ENCODE measurements at regions not wholly inside any gene's neighbourhood (a gene's known extent, or its start where the extent isn't known, plus 50 kb on each side); places are given as distances from the start of the nearest gene placed in this dataset.
A peak's percentile ranks its signal among the peaks of the same experiment; 100 is the strongest.

DNA sequence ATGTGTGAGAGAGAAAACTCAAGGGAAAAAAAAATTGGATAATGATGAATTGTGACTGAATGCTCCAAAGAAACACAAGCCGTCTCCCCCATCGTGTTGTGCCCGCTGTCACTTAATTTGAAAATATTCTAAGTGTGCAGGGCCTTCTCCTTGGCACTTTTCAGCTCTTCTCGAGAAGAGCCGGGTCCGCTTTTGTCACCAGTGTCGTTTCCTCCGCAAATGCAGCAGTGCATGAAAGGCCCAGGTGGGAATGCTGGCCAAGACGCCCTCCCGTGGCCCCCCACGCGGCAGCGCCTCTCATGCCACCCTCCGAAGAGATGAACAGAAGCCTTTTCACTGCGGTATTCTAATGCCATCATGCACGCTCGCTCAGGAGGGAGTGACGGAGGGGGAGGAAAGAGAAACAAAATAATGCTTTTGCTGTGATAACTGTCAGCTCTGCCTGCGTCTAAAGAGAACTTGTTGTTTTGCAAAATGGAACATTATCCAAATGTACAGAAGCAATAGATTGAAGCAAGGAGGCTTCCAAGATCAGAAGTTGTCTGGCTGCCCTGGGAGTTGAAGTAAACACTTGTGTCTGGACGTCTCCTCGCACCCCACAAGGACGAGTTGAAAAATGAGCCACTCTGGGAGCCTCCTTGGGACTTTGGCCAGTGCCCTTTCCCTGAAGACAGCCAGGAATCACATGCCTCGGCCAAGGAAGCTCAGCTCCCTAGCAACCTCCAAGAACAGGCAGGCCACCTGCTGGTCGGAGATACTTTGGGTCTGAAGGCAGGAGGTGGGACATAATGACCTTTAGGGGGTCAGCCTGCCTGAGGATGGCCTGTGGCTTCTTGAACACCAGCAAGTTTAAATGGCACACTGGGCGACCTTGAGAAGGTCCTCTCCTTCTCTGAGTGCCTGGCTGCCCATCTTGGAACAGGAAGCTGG is 166.1 kb upstream of the ZC3H12A start:
- H3K9ac ChIP-seq (ENCODE audit: insufficient read length) = no peak overlapping the region
- no peaks in the 10 kb centered on the region for H3K9me3 ChIP-seq (ENCODE audit: low read depth, low read length)
- H3K4me3 ChIP-seq = no peak overlapping the region
- H3K36me3 ChIP-seq (ENCODE audit: insufficient read depth, low read length) = no peaks in the 10 kb centered on the region
- DNase-seq (ENCODE audit: low read depth, low spot score) = no peak
- TF ChIP-seq FOXP2 (optimal IDR thresholded peaks at IDR 0.05; ENCODE audit: control extremely low read depth, extremely low read length, insufficient read depth) (no peak), EZH2 (IDR thresholded peaks at IDR 0.05) (peak; percentile 62), POLR2AphosphoS5 (IDR thresholded peaks at IDR 0.05; ENCODE audit: borderline replicate concordance, low read depth, low read length) (no peak)
- H3K27ac ChIP-seq = no peak overlapping the region

DNA sequence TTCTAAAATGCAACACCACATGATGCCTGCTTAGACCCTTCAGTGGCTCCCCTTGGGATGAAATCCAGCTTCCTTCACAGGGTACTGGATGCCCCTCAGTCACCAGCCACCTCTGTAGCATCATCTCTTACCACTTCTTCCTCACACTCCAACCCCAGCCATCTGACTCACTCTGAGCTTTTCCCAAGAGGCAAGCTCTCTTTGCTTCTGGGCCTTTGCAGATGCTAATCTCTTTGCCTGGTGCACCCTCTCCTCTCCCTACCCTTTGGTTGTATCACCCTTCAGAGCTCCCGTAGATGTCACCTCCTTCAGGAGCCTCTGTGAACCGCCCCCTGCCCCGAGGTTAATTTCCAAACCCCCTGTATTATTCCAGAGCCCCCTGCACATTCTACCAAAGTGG is 164.8 kb upstream of the ZC3H12A start:
- Histone ChIP-seq H3K27ac (no peak overlapping the region), H3K36me3 (ENCODE audit: insufficient read depth, low read length) (no peaks in the 10 kb centered on the region), H3K4me3 (no peak overlapping the region), H3K9me3 (ENCODE audit: low read depth, low read length) (no peaks in the 10 kb centered on the region), H3K9ac (ENCODE audit: insufficient read length) (no peak overlapping the region)
- no peak for DNase-seq (ENCODE audit: low read depth, low spot score)
- no peak for TF ChIP-seq EZH2 (IDR thresholded peaks at IDR 0.05)
- no peak for TF ChIP-seq POLR2AphosphoS5 (IDR thresholded peaks at IDR 0.05; ENCODE audit: borderline replicate concordance, low read depth, low read length)
- no peak for TF ChIP-seq FOXP2 (optimal IDR thresholded peaks at IDR 0.05; ENCODE audit: control extremely low read depth, extremely low read length, insufficient read depth)

DNA sequence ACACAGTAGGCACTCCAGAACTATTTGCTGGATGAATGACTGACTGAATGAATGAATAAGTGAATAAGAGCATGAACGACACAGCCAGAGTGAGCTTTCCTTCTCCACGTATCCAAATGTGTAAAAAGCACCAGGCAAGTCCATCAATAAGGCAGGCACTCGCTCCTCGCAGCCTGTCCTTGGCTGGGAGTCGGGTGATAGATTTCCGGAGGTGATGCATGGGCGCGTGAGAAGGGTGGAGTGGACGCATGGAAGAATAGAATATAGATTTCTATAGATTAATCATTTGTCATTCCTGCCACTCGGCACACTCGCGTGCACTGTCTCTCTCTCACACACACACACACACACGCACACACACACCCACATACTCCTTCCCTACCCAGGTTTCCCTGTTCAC is 164.3 kb upstream of the ZC3H12A start:
- Histone ChIP-seq H3K9me3 (ENCODE audit: low read depth, low read length) (no peaks in the 10 kb centered on the region), H3K4me3 (no peak overlapping the region), H3K27ac (no peak overlapping the region), H3K36me3 (ENCODE audit: insufficient read depth, low read length) (no peaks in the 10 kb centered on the region), H3K9ac (ENCODE audit: insufficient read length) (no peak overlapping the region)
- TF ChIP-seq FOXP2 (optimal IDR thresholded peaks at IDR 0.05; ENCODE audit: control extremely low read depth, extremely low read length, insufficient read depth) (no peak), POLR2AphosphoS5 (IDR thresholded peaks at IDR 0.05; ENCODE audit: borderline replicate concordance, low read depth, low read length) (no peak), EZH2 (IDR thresholded peaks at IDR 0.05) (no peak)
- no peak for DNase-seq (ENCODE audit: low read depth, low spot score)

DNA sequence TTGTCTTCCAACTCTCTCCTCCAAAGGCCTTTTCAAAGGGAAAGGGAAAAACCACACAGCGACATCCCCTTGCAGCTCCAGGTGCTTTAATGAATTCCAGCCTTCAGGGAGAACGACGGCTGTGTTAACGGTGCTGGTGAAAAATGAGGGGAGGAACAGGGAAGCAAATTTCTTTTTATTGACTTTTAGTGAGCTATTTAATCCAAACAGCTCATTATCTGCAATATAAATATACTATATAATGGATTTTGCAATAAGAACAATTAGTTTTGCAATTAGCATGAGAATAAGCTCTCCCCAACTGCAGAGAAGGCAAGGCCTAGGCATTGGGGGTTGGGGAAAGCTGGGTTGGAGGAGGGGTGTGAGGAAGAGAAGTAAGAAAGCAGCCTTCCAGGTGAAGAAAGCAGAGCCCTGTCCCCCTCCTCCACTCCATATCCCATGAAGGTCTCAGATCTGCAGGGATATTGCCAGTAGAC is 159.0 kb upstream of the ZC3H12A start:
- Histone ChIP-seq H3K27ac (no peak overlapping the region), H3K4me3 (no peak overlapping the region), H3K9me3 (ENCODE audit: low read depth, low read length) (no peaks in the 10 kb centered on the region), H3K9ac (ENCODE audit: insufficient read length) (no peak overlapping the region), H3K36me3 (ENCODE audit: insufficient read depth, low read length) (no peaks in the 10 kb centered on the region)
- DNase-seq (ENCODE audit: low read depth, low spot score) = no peak
- no peak for TF ChIP-seq POLR2AphosphoS5 (IDR thresholded peaks at IDR 0.05; ENCODE audit: borderline replicate concordance, low read depth, low read length)
- TF ChIP-seq FOXP2 (optimal IDR thresholded peaks at IDR 0.05; ENCODE audit: control extremely low read depth, extremely low read length, insufficient read depth) = no peak
- no peak for TF ChIP-seq EZH2 (IDR thresholded peaks at IDR 0.05)

GRCh38 chr1:37317870-37318467 is 156.4 kb upstream of the ZC3H12A start:
- TF ChIP-seq POLR2AphosphoS5 (IDR thresholded peaks at IDR 0.05; ENCODE audit: borderline replicate concordance, low read depth, low read length) = no peak
- no peak for TF ChIP-seq FOXP2 (optimal IDR thresholded peaks at IDR 0.05; ENCODE audit: control extremely low read depth, extremely low read length, insufficient read depth)
- no peak for TF ChIP-seq EZH2 (IDR thresholded peaks at IDR 0.05)
- Histone ChIP-seq H3K4me3 (no peak overlapping the region), H3K9ac (ENCODE audit: insufficient read length) (no peak overlapping the region), H3K9me3 (ENCODE audit: low read depth, low read length) (no peaks in the 10 kb centered on the region), H3K36me3 (ENCODE audit: insufficient read depth, low read length) (no peaks in the 10 kb centered on the region), H3K27ac (no peak overlapping the region)
- no peak for DNase-seq (ENCODE audit: low read depth, low spot score)

- DNase-seq (ENCODE audit: low read depth, low spot score) = no peak
- no peak for TF ChIP-seq FOXP2 (optimal IDR thresholded peaks at IDR 0.05; ENCODE audit: control extremely low read depth, extremely low read length, insufficient read depth)
- no peak for TF ChIP-seq EZH2 (IDR thresholded peaks at IDR 0.05)
- TF ChIP-seq POLR2AphosphoS5 (IDR thresholded peaks at IDR 0.05; ENCODE audit: borderline replicate concordance, low read depth, low read length) = no peak
- Histone ChIP-seq H3K36me3 (ENCODE audit: insufficient read depth, low read length) (no peaks in the 10 kb centered on the region), H3K27ac (no peak overlapping the region), H3K4me3 (no peak overlapping the region), H3K9me3 (ENCODE audit: low read depth, low read length) (no peaks in the 10 kb centered on the region), H3K9ac (ENCODE audit: insufficient read length) (no peak overlapping the region)
These were observed 155.9 kb upstream of the ZC3H12A start for GRCh38 chr1:37318490-37318889.

DNA sequence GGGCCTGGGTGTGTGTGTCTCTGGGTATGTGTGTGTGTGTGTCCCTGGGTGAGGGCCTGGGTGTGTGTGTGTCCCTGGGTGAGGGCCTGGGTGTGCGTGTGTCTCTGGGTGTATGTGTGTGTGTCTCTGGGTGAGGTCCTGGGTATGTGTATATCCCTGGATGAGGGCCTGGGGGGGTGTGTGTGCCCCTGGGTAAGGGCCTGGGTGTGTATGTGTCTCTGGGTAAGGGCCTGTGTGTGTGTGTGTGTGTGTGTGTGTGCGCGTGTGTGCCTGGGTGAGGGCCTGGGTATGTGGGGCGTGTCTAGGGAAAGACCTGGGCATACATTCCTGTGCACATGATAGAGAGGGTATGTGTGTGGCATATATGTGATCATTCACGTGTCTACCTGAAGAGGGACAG is 155.1 kb upstream of the ZC3H12A start:
- H3K9me3 ChIP-seq (ENCODE audit: low read depth, low read length) = no peaks in the 10 kb centered on the region
- H3K27ac ChIP-seq = no peak overlapping the region
- H3K36me3 ChIP-seq (ENCODE audit: insufficient read depth, low read length) = no peaks in the 10 kb centered on the region
- no peak overlapping the region for H3K4me3 ChIP-seq
- no peak overlapping the region for H3K9ac ChIP-seq (ENCODE audit: insufficient read length)
- TF ChIP-seq EZH2 (IDR thresholded peaks at IDR 0.05) (no peak), FOXP2 (optimal IDR thresholded peaks at IDR 0.05; ENCODE audit: control extremely low read depth, extremely low read length, insufficient read depth) (no peak), POLR2AphosphoS5 (IDR thresholded peaks at IDR 0.05; ENCODE audit: borderline replicate concordance, low read depth, low read length) (no peak)
- DNase-seq (ENCODE audit: low read depth, low spot score) = no peak

DNA sequence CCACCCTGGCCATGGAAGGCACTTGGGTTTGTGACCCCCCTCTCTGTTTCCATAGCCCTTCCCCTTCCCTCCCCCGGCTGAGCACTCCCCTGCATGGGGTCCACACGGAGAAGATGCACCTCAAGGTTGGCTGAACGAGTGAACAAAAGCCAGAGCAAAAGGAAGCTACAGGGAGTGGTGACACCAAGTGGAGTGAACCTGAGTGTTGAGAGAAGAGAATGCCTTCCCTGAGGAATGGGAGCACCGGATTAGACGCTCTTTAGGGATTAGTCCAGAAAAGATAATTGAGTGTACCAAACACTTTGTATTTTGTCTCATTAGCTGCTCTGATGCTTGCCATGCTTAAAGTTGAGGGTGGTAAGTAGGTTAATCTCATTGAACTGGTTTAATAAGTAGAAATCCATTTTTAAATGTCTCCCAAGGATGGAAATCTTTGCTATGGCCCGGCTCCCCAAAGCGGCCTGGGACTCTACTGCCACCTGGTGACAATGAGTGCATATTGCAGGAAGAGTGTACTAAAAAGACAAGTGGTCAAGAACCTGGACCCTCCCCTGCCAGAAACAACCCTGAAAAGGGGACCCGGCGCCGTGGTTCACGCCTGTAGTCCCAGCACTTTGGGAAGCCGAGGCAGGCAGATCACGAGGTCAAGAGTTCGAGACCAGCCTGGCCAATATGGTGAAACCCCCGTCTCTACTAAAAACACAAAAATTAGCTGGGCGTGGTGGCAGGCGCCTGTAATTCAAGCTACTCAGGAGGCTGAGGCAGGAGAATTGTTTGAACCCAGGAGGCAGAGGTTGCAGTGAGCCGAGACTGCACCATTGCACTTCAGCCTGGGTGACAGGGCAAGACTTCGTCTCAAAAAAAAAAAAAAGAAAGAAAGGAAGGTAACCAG is 150.6 kb upstream of the ZC3H12A start:
- no peak for TF ChIP-seq FOXP2 (optimal IDR thresholded peaks at IDR 0.05; ENCODE audit: control extremely low read depth, extremely low read length, insufficient read depth)
- TF ChIP-seq EZH2 (IDR thresholded peaks at IDR 0.05) = no peak
- no peak for TF ChIP-seq POLR2AphosphoS5 (IDR thresholded peaks at IDR 0.05; ENCODE audit: borderline replicate concordance, low read depth, low read length)
- no peak overlapping the region for H3K27ac ChIP-seq
- H3K9me3 ChIP-seq (ENCODE audit: low read depth, low read length) = no peaks in the 10 kb centered on the region
- H3K4me3 ChIP-seq = no peak overlapping the region
- no peak overlapping the region for H3K9ac ChIP-seq (ENCODE audit: insufficient read length)
- no peak for DNase-seq (ENCODE audit: low read depth, low spot score)
- H3K36me3 ChIP-seq (ENCODE audit: insufficient read depth, low read length) = no peaks in the 10 kb centered on the region
